GM21423 (cell line): ENCODE measurements at regions not wholly inside any gene's neighbourhood (a gene's known extent, or its start where the extent isn't known, plus 50 kb on each side); places are given as distances from the start of the nearest gene placed in this dataset.

Source experiments
- ATAC-seq: cut with Tn5 transposase; IDR thresholded peaks from one replicate; pipeline ENCODE4 v1.9.1; 2021; ENCODE audit warnings: mild to moderate bottlenecking, moderate library complexity; ENCODE audit not compliant: unreplicated experiment

GRCh38 chr3:10583798-10584708, 78.7 kb upstream of the ATP2B2 start:
- no peak for ATAC-seq

GRCh38 chr3:10585945-10586344, 80.6 kb upstream of the ATP2B2 start:
- no peak for ATAC-seq

DNA sequence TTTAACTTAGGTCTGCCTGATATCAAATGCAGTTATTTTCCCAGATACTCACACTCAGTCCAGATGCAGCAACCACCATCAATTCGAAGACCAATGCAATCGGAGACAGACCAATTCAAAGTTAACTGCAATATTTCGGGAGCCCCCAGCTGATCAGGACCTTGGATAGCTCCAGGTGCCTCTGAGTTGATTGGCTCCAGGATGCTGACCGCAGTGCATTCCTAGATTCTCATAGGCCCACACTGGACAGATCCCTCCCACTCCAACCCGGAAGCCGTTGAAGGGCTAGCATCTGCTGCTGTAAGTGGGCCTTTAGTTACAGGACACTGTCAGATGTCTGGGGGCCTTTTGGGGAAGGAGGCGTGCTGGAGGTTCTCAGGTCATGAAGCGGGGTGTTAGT, 89.5 kb upstream of the ATP2B2 start:
- no peak for ATAC-seq

- ATAC-seq: no peak
These were observed 91.5 kb upstream of the ATP2B2 start for GRCh38 chr3:10596746-10597448.

DNA sequence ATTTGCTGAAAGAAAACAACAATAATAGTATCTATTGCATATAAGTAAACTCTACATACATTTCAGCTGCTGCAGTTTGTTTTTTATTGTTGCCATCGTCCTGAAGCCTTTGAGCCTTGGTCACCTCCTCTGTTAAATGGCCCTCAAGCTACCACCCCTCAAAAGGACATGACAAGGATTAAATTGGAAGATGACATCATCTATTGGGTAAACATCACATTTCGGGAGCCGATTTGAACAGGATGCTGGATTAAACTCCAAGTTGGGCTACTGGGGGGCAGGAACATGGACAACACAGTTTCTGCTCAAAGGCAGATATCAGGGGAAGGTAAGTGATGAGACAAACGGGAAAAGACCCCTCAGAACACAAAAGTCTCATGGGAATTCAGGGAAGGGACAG, 92.3 kb upstream of the ATP2B2 start:
- ATAC-seq: no peak

DNA sequence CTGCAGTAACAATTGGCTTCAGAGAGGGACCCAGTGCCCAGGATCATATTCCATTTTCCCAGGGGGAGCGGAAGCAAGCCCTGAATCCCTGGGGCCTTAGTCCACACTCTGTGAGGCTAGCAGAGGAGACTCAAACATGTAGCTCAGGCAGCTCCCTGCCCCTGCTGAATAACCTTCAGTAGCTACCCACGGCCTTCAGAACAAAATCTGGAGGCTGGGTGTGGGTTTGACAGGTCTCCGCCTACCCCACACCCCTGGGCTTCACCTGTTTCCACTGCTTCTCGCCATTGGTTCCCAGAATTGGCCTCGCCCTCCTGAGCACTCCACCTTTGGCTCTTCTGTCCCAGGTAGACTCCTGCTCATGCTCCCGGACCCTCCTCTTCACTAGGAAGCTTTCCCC, 93.6 kb upstream of the ATP2B2 start:
- no peak for ATAC-seq

DNA sequence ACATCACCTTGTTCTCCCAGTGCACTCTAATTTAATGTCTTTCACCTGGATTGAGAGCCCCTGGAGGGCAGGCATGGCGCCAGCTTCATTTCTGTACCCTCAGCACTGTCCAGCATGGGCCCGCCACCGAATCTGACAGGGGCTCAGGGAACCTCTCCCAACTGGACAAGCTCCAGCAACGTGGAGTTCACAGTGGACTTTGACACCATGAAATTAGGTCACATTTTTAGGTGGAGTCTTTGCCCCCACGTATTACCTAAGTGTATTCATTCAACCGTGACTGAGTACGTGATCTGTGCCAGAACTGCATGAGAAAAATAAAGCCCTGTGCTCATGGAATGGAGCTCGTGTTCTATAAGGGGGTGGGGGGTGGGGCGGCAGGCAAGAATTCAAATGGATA, 94.1 kb upstream of the ATP2B2 start:
- no peak for ATAC-seq

DNA sequence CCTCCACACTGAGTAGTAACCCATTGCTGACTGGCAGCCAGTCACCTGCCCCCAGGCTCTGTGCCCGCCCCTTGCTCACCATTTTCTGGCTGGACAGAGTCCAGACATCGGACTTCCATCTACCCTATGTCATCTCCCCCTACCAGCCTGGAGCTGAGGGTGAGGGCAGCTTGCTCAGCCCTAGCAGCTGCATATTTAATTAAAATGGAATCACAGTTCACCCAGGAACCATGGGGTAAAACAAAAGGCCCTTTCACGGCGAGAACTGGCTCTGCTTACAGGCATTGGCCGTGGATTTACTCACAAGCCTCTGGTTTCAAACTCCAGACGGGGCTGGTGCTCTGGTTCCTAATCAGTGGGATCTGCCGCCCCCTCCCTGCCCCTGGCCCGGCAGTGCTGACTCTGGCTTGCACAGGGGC, 94.9 kb upstream of the ATP2B2 start:
- no peak for ATAC-seq

DNA sequence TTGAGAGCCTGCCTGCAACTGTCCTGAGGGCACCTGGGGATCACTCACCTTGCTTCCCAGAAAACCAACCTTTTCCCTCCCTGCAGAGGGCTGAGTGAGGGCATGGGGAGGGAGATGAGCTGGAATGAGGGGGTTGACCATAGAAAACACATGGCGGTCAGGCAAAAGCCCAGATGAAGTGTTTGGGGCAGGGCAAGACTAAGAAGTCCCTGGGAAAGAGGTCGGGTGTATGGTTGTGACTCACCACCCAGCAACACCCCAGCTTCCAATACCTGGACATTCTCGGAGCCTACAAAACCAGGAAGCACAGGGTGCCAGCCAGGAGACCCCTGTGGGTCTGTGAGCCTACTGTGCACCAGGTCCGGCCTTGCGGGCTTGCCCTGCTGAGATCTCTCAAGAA, 95.3 kb upstream of the ATP2B2 start:
- no peak for ATAC-seq

DNA sequence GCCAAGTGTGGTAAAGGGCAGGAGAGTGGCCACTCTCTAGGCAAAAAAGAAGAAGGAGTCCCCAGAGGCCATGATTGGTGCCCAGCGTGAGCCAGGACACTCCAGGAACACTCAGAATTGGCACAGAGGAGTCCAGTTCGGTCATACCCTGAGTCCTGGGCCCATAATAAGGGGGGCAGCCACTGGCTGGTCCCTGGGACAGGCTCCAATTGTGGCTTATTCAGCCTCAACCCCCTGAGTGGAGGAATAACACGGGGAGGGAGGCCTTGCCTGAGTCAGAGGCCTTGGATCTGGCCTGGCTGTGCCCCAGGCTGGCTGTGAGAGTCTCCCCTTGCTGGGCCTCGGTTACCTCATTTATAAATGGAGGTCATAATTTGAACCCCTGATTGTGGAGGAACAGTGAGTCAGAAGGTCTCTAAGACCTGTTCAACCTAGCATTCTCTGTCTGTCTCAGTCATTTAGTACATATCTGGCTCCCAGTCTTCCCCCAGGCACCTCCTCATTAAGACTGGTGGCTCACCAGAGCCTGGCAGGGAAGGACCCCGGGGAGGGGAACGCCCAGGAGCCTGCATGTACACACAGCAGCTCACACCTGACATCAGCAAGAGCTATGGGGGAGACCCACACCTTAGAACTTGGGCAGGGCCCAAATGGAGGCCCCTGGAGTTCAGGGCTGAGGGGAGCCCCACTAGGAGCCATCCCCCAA, 95.9 kb upstream of the ATP2B2 start:
- ATAC-seq: no peak

DNA sequence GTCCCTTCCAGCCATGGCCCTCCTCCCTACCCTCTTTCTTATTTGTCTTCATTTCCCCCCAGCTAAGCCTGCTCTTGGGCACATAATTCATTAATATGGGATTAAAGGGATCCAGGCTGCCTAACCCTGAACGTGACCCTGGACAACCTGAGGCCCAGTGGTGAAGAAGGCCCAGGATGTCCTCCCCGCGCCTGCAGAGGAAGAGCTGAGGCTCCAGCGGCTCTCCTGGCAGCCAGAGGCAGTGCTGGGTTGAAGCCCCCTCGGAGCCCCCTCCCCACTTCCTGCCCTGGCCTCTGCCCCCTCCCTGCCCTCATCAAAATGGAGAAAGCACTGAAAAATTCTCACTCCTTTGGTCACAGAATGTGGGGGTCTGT, 96.5 kb upstream of the ATP2B2 start:
- no peak for ATAC-seq

GRCh38 chr3:10602271-10602670, 96.9 kb upstream of the ATP2B2 start:
- ATAC-seq: no peak

DNA sequence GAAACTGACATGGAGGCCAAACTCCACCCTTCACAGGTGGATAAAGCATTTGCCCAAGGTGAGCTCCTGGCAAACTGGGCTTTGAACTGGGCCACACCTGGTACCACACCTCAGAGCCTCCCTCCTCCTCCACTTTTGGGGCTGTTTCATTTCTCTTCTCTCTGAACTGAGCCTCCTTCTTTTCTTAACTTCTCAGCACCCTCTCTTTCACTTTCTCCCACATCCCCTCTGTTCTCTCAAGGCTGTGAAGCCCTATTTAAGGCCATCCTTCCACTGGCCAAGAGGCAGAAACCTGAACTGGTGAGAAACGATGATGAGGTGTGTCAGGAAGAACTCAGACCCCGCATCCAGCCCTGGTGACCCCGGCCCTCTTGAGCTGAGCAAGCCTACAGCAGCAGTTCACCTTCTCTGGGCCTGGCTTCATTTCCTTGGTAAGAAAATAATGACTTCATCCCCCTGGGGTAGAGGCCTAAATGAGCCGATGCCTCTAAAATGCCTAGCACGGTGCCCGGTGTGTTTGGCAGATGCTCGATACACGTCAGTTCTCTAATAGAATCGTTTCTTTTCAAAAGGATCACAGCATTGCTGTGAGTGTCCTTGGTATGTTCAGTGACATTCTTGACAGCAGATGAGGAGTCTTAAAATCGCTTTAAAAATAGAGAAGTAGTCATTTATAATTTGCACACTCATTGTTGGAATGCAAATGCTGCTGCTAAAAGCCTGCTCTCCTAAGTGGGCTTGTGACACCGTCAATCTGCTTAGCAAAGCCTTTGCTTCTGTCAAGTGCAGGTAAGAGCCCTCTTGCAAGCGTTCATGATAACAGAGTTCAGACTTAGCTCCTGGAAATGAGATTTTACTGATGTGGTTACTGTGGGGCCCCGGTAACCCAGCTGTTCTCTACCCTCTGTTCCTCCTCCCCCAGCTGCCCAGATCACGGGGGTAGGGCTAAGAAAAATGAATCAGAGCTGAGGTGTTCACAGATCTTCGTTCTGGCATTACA, 97.7 kb upstream of the ATP2B2 start:
- ATAC-seq: no peak

DNA sequence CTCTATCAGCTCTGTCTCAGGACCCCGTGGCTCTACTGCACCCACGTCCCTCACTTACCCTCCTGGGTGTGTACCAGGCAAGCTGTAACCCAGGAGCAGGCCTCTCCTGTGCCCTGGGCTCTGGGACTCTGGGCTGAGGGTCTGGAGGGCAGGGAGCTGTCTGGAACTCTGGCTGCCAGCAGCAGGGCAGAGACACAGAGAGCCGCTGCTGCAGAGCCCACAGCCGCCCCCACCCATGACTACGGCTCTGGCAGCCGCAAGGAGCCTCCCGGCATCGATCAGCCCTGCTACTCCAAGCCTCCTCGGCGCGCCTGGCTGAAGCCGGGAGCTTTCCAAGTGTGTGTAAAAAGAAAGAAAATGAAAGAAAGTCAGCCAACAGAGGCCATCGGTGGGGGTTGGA, 103.7 kb upstream of the ATP2B2 start:
- ATAC-seq: no peak

GRCh38 chr3:10614168-10614567, 108.8 kb upstream of the ATP2B2 start:
- no peak for ATAC-seq

- ATAC-seq: no peak
These were observed 110.3 kb upstream of the ATP2B2 start for GRCh38 chr3:10615715-10616114.

DNA sequence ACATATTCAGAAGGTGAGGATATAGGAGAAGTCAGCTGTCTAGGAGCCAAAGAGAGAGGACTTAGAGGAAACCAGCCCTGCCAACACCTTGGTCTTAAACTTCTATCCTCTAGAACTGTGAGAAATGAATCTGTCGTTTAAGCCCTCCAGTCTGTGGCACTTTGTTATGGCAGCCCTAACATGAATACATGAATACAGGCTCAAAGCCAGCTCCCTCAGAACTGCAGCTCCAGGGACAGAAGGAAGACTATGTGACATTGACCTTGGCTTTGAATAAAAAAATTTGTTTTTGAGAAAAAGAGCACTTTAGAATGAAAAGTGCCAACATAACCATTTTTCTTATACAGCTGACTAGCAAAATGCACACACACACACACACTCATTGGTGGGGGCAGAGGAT, 110.9 kb upstream of the ATP2B2 start:
- ATAC-seq: no peak

GRCh38 chr3:10619989-10620832, 114.8 kb upstream of the ATP2B2 start:
- no peak for ATAC-seq

- ATAC-seq: no peak
These were observed 115.4 kb upstream of the ATP2B2 start for GRCh38 chr3:10620833-10621082.
